Prostate gland (tissue), 2 donors: ENCODE measurements at regions not wholly inside any gene's neighbourhood (a gene's known extent, or its start where the extent isn't known, plus 50 kb on each side); places are given as distances from the start of the nearest gene placed in this dataset.
"Not testable (repeated sequence)": the region's sequence is repeated elsewhere in the genome, so short reads cannot be mapped to it uniquely, and the experiment has no call there.

ENCODE experiments used
- CTCF ChIP-seq, 4 experiments: fragments of 200-600 bp in 2 of 4; fragments of 450-650 bp in 2 of 4; sonication (generic) in 2 of 4; IDR thresholded peaks; 1 replicate in 3 of 4; 2 replicates in 1 of 4; pipeline ENCODE4 v1.5.1; 2016 to 2019; ENCODE audit warnings: antibody characterized with exemption in 4 of 4, mild to moderate bottlenecking in 2 of 4, moderate library complexity in 2 of 4
- POLR2A ChIP-seq: fragments of 450-650 bp; IDR thresholded peaks from one replicate; pipeline ENCODE4 v1.6.1; 2016; ENCODE audit warnings: antibody characterized with exemption, mild to moderate bottlenecking
- POLR2AphosphoS5 ChIP-seq: sonication (generic); formaldehyde crosslinking; IDR thresholded peaks from one replicate; pipeline ENCODE4 v1.6.1; 2017; ENCODE audit warnings: antibody characterized with exemption

GRCh38 chr21:9688945-9689344 is 832.4 kb upstream of the TPTE start:
- not testable (repeated sequence) for TF ChIP-seq CTCF (IDR thresholded peaks at IDR 0.05); POLR2AphosphoS5; POLR2A
